GM21515 (cell line): ENCODE measurements at regions not wholly inside any gene's neighbourhood (a gene's known extent, or its start where the extent isn't known, plus 50 kb on each side); places are given as distances from the start of the nearest gene placed in this dataset.

Source experiments
- ATAC-seq: cut with Tn5 transposase; IDR thresholded peaks from one replicate; pipeline ENCODE4 v1.9.1; 2021; ENCODE audit not compliant: unreplicated experiment

GRCh38 chr18:54767098-54767497, 61.2 kb upstream of the RAB27B start:
- no peak for ATAC-seq

GRCh38 chr18:54769526-54770464, 58.5 kb upstream of the RAB27B start:
- no peak for ATAC-seq

DNA sequence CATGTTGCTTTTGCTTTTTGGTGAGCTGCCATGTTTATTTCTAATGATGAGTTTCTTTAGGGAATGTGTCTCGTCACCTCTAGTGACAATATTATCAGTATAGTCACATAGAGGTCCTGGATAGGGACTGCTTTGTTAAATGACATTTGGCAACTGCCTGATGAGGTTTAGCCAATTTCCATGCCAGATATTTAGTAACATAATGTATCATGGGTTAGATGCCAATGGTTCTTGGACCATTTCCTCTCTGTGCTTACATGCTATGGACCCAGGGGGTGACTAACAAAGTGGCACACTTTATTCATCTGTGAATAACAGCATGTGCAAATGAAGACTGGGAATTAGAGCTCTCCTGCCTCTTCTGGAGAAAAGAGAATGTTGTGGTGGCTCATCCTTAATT, 56.2 kb upstream of the RAB27B start:
- no peak for ATAC-seq

DNA sequence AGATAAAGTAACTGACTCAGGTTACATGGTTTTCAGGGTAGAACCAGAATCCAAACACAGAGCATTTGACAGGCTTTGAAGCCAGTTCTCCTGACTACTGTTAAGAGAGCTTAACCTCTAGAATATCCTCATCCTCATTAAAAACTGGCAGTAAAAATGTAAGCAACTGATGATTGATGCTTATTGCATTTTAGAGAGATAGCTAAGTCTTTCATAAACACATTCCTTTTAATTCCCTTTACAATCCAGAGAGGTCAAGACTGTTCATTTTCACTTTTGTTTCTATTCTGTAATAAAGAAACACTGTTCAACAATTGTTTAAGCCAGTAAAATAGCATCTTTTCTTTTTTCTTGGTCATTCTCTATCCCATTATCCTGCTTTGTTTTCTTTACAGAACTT, 53.9 kb upstream of the RAB27B start:
- ATAC-seq: no peak

- ATAC-seq: no peak
Measured at GRCh38 chr18:54774981-54775665, 53.2 kb upstream of the RAB27B start.

DNA sequence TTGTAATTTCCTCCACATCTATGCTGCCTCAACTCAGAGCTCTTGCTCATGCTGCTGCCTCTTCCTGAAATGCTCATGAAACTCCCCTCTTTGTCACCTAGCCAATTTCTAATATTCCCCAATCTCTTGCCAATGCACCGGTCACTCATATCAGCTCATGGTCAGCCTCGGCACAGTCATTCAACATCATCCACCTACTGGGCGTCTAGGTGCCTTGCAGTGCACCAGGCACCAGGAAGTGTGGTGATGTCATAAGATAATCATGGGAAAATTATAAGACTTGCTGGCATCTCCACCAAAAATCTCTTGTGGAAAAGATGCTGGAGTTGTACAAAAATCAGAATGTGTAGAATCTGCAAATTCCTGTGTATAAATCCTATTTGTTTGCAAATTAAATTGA, 52.6 kb upstream of the RAB27B start:
- ATAC-seq: no peak

- ATAC-seq: no peak
Measured at GRCh38 chr18:54776282-54776977, 51.8 kb upstream of the RAB27B start.

- ATAC-seq: no peak
Measured at GRCh38 chr18:54777118-54777791, 51.0 kb upstream of the RAB27B start.

- no peak for ATAC-seq
Measured at GRCh38 chr18:54777989-54778388, 50.3 kb upstream of the RAB27B start.
